Stimulated activated effector memory CD8-positive, alpha-beta T cell treated with anti-CD3 and anti-CD28 coated beads, Interleukin-12 subunit alpha, Interleukin-12 subunit beta, amount 100 ng/mL, for 72 hours (primary cell): ENCODE measurements at regions not wholly inside any gene's neighbourhood (a gene's known extent, or its start where the extent isn't known, plus 50 kb on each side); places are given as distances from the start of the nearest gene placed in this dataset.
A peak's percentile ranks its signal among the peaks of the same experiment; 100 is the strongest.

Experiments
- ATAC-seq: fragments of 150-1000 bp; cut with Tn5 transposase; 2 replicates; pipeline ENCODE4 v1.10.0; 2021
- DNase-seq, 2 donors: peaks; one replicate each; pipeline ENCODE4 v3.0.0; 2021 to 2022; ENCODE audit warnings: low spot score in 2 of 2
- H3K27ac Mint-ChIP-seq: one replicate; pipeline ENCODE4 v1.8.0; 2022; ENCODE audit warnings: mild to moderate bottlenecking, mixed read lengths
- H3K36me3 Mint-ChIP-seq: one replicate; pipeline ENCODE4 v1.8.0; 2022; ENCODE audit warnings: mild to moderate bottlenecking, mixed read lengths
- H3K4me1 Mint-ChIP-seq: one replicate; pipeline ENCODE4 v1.8.0; 2022; ENCODE audit warnings: mixed read lengths
- H3K4me3 Mint-ChIP-seq: one replicate; pipeline ENCODE4 v1.8.0; 2022; ENCODE audit warnings: mild to moderate bottlenecking, mixed read lengths
- H3K9me3 Mint-ChIP-seq: one replicate; pipeline ENCODE4 v1.8.0; 2022; ENCODE audit warnings: mixed read lengths

- Mint-ChIP-seq H3K36me3 (no peaks in the 10 kb centered on the region), H3K4me1 (no peaks in the 10 kb centered on the region), H3K9me3 (peaks cover 4% of the 10 kb centered on the region), H3K27ac (no peak overlapping the region), H3K4me3 (no peak overlapping the region)
- ATAC-seq (no peak), DNase-seq (peak in 1 of 2 donors; percentile 33)
Measured at GRCh38 chr14:23694949-23695663, 58.9 kb downstream of the DHRS2 start.

GRCh38 chr14:23695664-23695999, 59.5 kb downstream of the DHRS2 start:
- Mint-ChIP-seq H3K4me3 (no peak overlapping the region), H3K9me3 (peaks cover 4% of the 10 kb centered on the region), H3K27ac (no peak overlapping the region), H3K36me3 (no peaks in the 10 kb centered on the region), H3K4me1 (no peaks in the 10 kb centered on the region)
- no peak for ATAC-seq
- peak in 1 of 2 donors; percentile 41 for DNase-seq

GRCh38 chr14:23696701-23697239, 60.6 kb downstream of the DHRS2 start:
- Mint-ChIP-seq H3K4me1 (no peaks in the 10 kb centered on the region), H3K27ac (no peak overlapping the region), H3K4me3 (no peak overlapping the region), H3K9me3 (no peaks in the 10 kb centered on the region), H3K36me3 (no peaks in the 10 kb centered on the region)
- ATAC-seq (no peak), DNase-seq (no peak)

GRCh38 chr14:23697680-23698079, 61.5 kb downstream of the DHRS2 start:
- Mint-ChIP-seq H3K27ac (no peak overlapping the region), H3K4me3 (no peak overlapping the region), H3K9me3 (no peaks in the 10 kb centered on the region), H3K4me1 (no peaks in the 10 kb centered on the region), H3K36me3 (no peaks in the 10 kb centered on the region)
- no peak for DNase-seq
- ATAC-seq: no peak

GRCh38 chr14:23702656-23703426, 66.7 kb downstream of the DHRS2 start:
- no peaks in the 10 kb centered on the region for H3K36me3 Mint-ChIP-seq
- H3K4me3 Mint-ChIP-seq: no peak overlapping the region
- no peaks in the 10 kb centered on the region for H3K4me1 Mint-ChIP-seq
- DNase-seq (no peak), ATAC-seq (no peak)
- no peaks in the 10 kb centered on the region for H3K9me3 Mint-ChIP-seq
- no peak overlapping the region for H3K27ac Mint-ChIP-seq

GRCh38 chr14:23704890-23705289, 68.7 kb downstream of the DHRS2 start:
- no peaks in the 10 kb centered on the region for H3K36me3 Mint-ChIP-seq
- ATAC-seq (no peak), DNase-seq (no peak)
- H3K4me1 Mint-ChIP-seq: no peaks in the 10 kb centered on the region
- H3K4me3 Mint-ChIP-seq: no peak overlapping the region
- H3K27ac Mint-ChIP-seq: no peak overlapping the region
- no peaks in the 10 kb centered on the region for H3K9me3 Mint-ChIP-seq

GRCh38 chr14:23707415-23707814, 71.3 kb downstream of the DHRS2 start:
- ATAC-seq (no peak), DNase-seq (no peak)
- Mint-ChIP-seq H3K27ac (no peak overlapping the region), H3K4me1 (no peaks in the 10 kb centered on the region), H3K36me3 (no peaks in the 10 kb centered on the region), H3K9me3 (no peaks in the 10 kb centered on the region), H3K4me3 (no peak overlapping the region)

GRCh38 chr14:23708343-23708742, 72.2 kb downstream of the DHRS2 start:
- H3K4me1 Mint-ChIP-seq: no peaks in the 10 kb centered on the region
- no peak overlapping the region for H3K27ac Mint-ChIP-seq
- no peaks in the 10 kb centered on the region for H3K36me3 Mint-ChIP-seq

GRCh38 chr14:23709923-23710322, 73.8 kb downstream of the DHRS2 start:
- ATAC-seq: no peak
- H3K36me3 Mint-ChIP-seq: no peaks in the 10 kb centered on the region
- no peaks in the 10 kb centered on the region for H3K9me3 Mint-ChIP-seq

More at GRCh38 chr14:23708343-23708742, 72.2 kb downstream of the DHRS2 start:
- no peak for DNase-seq
- no peak for ATAC-seq
- Mint-ChIP-seq H3K9me3 (no peaks in the 10 kb centered on the region), H3K4me3 (no peak overlapping the region)

GRCh38 chr14:23712287-23712686, 76.1 kb downstream of the DHRS2 start:
- no peak for ATAC-seq
- Mint-ChIP-seq H3K4me3 (no peak overlapping the region), H3K36me3 (no peaks in the 10 kb centered on the region), H3K4me1 (no peaks in the 10 kb centered on the region), H3K27ac (no peak overlapping the region), H3K9me3 (no peaks in the 10 kb centered on the region)
- DNase-seq: no peak

More at GRCh38 chr14:23709923-23710322, 73.8 kb downstream of the DHRS2 start:
- Mint-ChIP-seq H3K4me3 (no peak overlapping the region), H3K4me1 (no peaks in the 10 kb centered on the region), H3K27ac (no peak overlapping the region)
- no peak for DNase-seq

- ATAC-seq (no peak), DNase-seq (no peak)
- Mint-ChIP-seq H3K9me3 (no peaks in the 10 kb centered on the region), H3K36me3 (no peaks in the 10 kb centered on the region), H3K4me3 (no peak overlapping the region), H3K4me1 (no peaks in the 10 kb centered on the region), H3K27ac (no peak overlapping the region)
Measured at GRCh38 chr14:23719225-23719985, 83.2 kb downstream of the DHRS2 start.

GRCh38 chr14:23722675-23723074, 86.5 kb downstream of the DHRS2 start:
- Mint-ChIP-seq H3K9me3 (no peaks in the 10 kb centered on the region), H3K36me3 (no peaks in the 10 kb centered on the region), H3K4me1 (no peaks in the 10 kb centered on the region), H3K4me3 (no peak overlapping the region), H3K27ac (no peak overlapping the region)
- ATAC-seq (no peak), DNase-seq (no peak)

GRCh38 chr14:23723911-23724310, 87.7 kb downstream of the DHRS2 start:
- Mint-ChIP-seq H3K4me1 (no peaks in the 10 kb centered on the region), H3K27ac (no peak overlapping the region), H3K36me3 (no peaks in the 10 kb centered on the region), H3K9me3 (no peaks in the 10 kb centered on the region), H3K4me3 (no peak overlapping the region)
- no peak for ATAC-seq
- DNase-seq: no peak

- Mint-ChIP-seq H3K36me3 (no peaks in the 10 kb centered on the region), H3K4me1 (no peaks in the 10 kb centered on the region), H3K4me3 (no peak overlapping the region), H3K9me3 (no peaks in the 10 kb centered on the region), H3K27ac (no peak overlapping the region)
- DNase-seq (no peak), ATAC-seq (no peak)
Measured at GRCh38 chr14:23725528-23725927, 89.4 kb downstream of the DHRS2 start.

- ATAC-seq: no peak
- H3K4me1 Mint-ChIP-seq: no peaks in the 10 kb centered on the region
- no peaks in the 10 kb centered on the region for H3K36me3 Mint-ChIP-seq
- DNase-seq: no peak
- H3K4me3 Mint-ChIP-seq: no peak overlapping the region
- no peaks in the 10 kb centered on the region for H3K9me3 Mint-ChIP-seq
- no peak overlapping the region for H3K27ac Mint-ChIP-seq
Measured at GRCh38 chr14:23725980-23726710, 90.0 kb downstream of the DHRS2 start.
